ACC112 (cell line): ENCODE measurements at regions not wholly inside any gene's neighbourhood (a gene's known extent, or its start where the extent isn't known, plus 50 kb on each side); places are given as distances from the start of the nearest gene placed in this dataset.

Experiments used
- H2AFZ ChIP-seq: fragments of 200-600 bp; sonication (generic); one replicate; pipeline ENCODE4 v1.6.0; 2017; ENCODE audit warnings: antibody characterized with exemption, low read length; ENCODE audit not compliant: unreplicated experiment
- H3K27ac ChIP-seq: fragments of 200-600 bp; sonication (generic); 2 replicates; pipeline ENCODE4 v1.5.1; 2014; ENCODE audit warnings: low read depth, mild to moderate bottlenecking, antibody characterized with exemption, low read length, moderate library complexity
- H3K27me3 ChIP-seq: fragments of 200-600 bp; sonication (generic); 2 replicates; pipeline ENCODE4 v1.6.1; 2014; ENCODE audit warnings: mild to moderate bottlenecking, antibody characterized with exemption, low read length, moderate library complexity, mixed read lengths; ENCODE audit not compliant: insufficient read depth
- H3K36me3 ChIP-seq: fragments of 200-600 bp; sonication (generic); 2 replicates; pipeline ENCODE4 v1.6.1; 2016; ENCODE audit warnings: mild to moderate bottlenecking, antibody characterized with exemption, low read length, moderate library complexity, mixed read lengths; ENCODE audit not compliant: insufficient read depth
- H3K4me1 ChIP-seq: fragments of 200-600 bp; sonication (generic); one replicate; pipeline ENCODE4 v1.6.1; 2016; ENCODE audit warnings: low read length, mixed read lengths; ENCODE audit not compliant: insufficient read depth, unreplicated experiment, control insufficient read depth
- H3K4me3 ChIP-seq: fragments of 200-600 bp; sonication (generic); 2 replicates; pipeline ENCODE4 v1.5.1; 2014; ENCODE audit warnings: mild to moderate bottlenecking, low read depth, low read length
- H3K79me2 ChIP-seq: fragments of 200-600 bp; sonication (generic); one replicate; pipeline ENCODE4 v1.6.0; 2016; ENCODE audit warnings: low read length; ENCODE audit not compliant: control insufficient read depth, unreplicated experiment, insufficient read depth

DNA sequence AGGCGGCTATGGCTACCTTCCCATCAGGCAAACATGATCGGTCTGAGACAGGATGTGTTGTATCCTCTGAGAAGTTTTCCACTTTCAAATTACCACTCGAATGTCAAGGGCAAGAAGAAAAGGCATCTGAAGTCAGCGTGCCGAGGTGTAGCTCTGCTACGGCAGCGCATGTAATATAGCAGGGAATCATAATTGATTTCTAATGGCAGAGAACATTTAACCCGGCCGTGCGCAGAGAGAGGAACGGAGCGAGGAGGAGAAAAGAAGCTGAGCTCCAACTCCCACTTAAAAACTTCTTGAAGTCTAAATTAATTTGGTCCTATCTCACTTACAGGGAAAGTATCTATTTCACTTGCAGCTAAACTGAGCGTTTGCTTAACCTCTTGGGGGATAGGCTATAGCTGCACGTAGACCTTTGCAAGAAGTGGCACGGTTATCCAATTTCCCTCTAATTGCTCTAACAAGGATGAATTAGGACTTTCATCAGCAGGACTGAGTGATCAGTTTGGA, 137.3 kb upstream of the KIRREL3 start:
- no peak overlapping the region for H2AFZ ChIP-seq
- no peak overlapping the region for H3K4me3 ChIP-seq
- no peaks in the 10 kb centered on the region for H3K79me2 ChIP-seq
- no peak overlapping the region for H3K27ac ChIP-seq
- H3K27me3 ChIP-seq: peaks cover 51% of the 10 kb centered on the region; the same call in 1 of the 2 replicates
- H3K36me3 ChIP-seq: no peaks in the 10 kb centered on the region
- no peaks in the 10 kb centered on the region for H3K4me1 ChIP-seq

DNA sequence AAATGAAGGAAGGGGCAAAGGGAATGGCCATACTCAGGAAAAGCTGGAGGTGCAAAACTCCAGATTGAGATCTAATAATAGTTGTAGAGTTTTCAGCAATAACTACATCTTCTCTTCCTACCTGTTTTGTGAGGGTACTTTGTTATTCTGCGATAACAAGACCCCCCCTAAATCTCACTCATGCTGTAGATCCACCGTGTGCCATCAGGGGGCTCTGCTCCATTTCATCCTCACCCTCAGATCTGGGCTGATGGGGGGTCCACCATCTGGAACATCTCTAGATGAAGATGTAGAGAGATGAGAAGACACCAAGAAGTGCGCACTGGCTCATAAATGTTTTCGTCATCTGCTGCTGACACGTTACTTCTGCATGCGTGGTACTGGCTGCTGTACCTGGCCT, 135.9 kb upstream of the KIRREL3 start:
- no peak overlapping the region for H2AFZ ChIP-seq
- peaks cover 51% of the 10 kb centered on the region; the same call in 1 of the 2 replicates for H3K27me3 ChIP-seq
- no peak overlapping the region for H3K4me3 ChIP-seq
- H3K4me1 ChIP-seq: no peaks in the 10 kb centered on the region
- no peaks in the 10 kb centered on the region for H3K79me2 ChIP-seq
- H3K36me3 ChIP-seq: no peaks in the 10 kb centered on the region
- no peak overlapping the region for H3K27ac ChIP-seq

- Histone ChIP-seq H3K4me1 (no peaks in the 10 kb centered on the region), H3K79me2 (no peaks in the 10 kb centered on the region), H3K36me3 (no peaks in the 10 kb centered on the region), H2AFZ (no peak overlapping the region), H3K4me3 (no peak overlapping the region), H3K27me3 (peaks cover 57% of the 10 kb centered on the region; the same call in 1 of the 2 replicates), H3K27ac (no peak overlapping the region)
These were observed 134.7 kb upstream of the KIRREL3 start for GRCh38 chr11:127135256-127135655.

DNA sequence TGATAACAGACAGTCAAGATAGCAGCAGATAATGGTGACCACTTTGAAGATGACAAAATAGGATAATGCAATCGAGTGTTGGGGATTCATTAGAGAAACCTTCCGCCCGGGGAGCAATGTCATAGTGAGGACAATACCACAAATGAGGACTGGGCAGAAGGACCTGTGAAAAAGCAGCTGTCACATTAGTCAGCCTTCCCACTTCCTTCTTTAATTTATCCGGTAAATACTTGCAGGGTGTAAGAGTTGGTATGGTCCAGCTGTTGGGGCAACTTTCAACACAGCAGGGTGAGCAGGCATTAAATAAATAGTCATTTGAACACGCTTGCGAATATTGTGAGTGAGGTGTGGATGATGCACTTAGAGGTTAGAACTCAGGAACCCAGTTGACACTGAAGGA, 132.5 kb upstream of the KIRREL3 start:
- Histone ChIP-seq H3K4me1 (no peaks in the 10 kb centered on the region), H3K4me3 (no peak overlapping the region), H3K27me3 (peaks cover 38% of the 10 kb centered on the region; the same call in 1 of the 2 replicates), H3K36me3 (no peaks in the 10 kb centered on the region), H3K27ac (no peak overlapping the region), H2AFZ (no peak overlapping the region), H3K79me2 (no peaks in the 10 kb centered on the region)

GRCh38 chr11:127130321-127130720, 129.8 kb upstream of the KIRREL3 start:
- Histone ChIP-seq H3K79me2 (no peaks in the 10 kb centered on the region), H3K4me3 (no peak overlapping the region), H3K4me1 (no peaks in the 10 kb centered on the region), H3K36me3 (no peaks in the 10 kb centered on the region), H3K27me3 (peaks cover 14% of the 10 kb centered on the region; the same call in 1 of the 2 replicates), H3K27ac (no peak overlapping the region), H2AFZ (no peak overlapping the region)

- Histone ChIP-seq H3K4me1 (no peaks in the 10 kb centered on the region), H3K36me3 (no peaks in the 10 kb centered on the region), H3K27me3 (peaks cover 16% of the 10 kb centered on the region; the same call in 1 of the 2 replicates), H3K4me3 (no peak overlapping the region), H3K79me2 (no peaks in the 10 kb centered on the region), H2AFZ (no peak overlapping the region), H3K27ac (no peak overlapping the region)
These were observed 126.4 kb upstream of the KIRREL3 start for GRCh38 chr11:127126986-127127385.

DNA sequence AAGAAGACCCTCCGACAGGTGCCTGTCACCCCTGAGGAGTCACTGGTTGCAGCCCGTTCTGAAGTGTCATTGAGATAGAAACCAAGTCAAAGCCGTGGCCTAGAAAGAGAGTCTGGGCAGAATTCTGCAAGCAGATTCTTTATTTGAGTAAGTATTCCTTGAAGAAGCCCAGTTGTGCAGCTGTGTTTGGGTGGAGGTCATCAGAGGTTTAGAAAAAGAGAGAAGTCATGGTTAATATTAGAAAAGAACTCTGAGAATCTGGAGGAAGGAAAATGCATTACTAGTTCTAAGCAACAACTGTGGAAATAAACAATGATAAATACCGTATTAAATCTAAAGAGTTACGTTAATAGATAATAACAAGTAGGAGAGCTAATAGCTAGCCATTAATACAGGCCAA, 118.8 kb upstream of the KIRREL3 start:
- no peak overlapping the region for H2AFZ ChIP-seq
- H3K79me2 ChIP-seq: no peaks in the 10 kb centered on the region
- no peak overlapping the region for H3K4me3 ChIP-seq
- peaks cover 32% of the 10 kb centered on the region; the same call in 1 of the 2 replicates for H3K27me3 ChIP-seq
- H3K27ac ChIP-seq: no peak overlapping the region
- no peaks in the 10 kb centered on the region for H3K4me1 ChIP-seq
- H3K36me3 ChIP-seq: no peaks in the 10 kb centered on the region

DNA sequence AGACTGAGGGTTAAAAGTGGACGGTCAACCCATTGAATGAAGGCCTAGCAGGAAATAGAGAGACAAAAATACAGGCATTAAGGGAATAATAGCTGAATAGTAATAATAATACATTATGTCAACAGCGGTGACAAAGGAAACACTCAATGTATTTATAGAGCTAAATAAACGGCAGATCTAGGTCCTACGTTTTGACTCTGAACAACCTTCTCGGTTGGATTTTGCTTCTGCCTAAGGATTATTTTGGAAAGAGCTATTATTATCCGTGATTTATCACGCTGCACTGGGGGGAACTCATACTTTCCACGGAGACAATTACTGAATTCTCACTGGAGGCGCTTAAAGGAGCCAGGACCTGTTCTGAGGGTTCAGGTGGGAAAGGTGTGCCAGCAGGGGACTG, 118.2 kb upstream of the KIRREL3 start:
- no peak overlapping the region for H3K4me3 ChIP-seq
- no peaks in the 10 kb centered on the region for H3K79me2 ChIP-seq
- H2AFZ ChIP-seq: no peak overlapping the region
- H3K36me3 ChIP-seq: no peaks in the 10 kb centered on the region
- H3K27ac ChIP-seq: no peak overlapping the region
- H3K27me3 ChIP-seq: peaks cover 31% of the 10 kb centered on the region; the same call in 1 of the 2 replicates
- no peaks in the 10 kb centered on the region for H3K4me1 ChIP-seq

DNA sequence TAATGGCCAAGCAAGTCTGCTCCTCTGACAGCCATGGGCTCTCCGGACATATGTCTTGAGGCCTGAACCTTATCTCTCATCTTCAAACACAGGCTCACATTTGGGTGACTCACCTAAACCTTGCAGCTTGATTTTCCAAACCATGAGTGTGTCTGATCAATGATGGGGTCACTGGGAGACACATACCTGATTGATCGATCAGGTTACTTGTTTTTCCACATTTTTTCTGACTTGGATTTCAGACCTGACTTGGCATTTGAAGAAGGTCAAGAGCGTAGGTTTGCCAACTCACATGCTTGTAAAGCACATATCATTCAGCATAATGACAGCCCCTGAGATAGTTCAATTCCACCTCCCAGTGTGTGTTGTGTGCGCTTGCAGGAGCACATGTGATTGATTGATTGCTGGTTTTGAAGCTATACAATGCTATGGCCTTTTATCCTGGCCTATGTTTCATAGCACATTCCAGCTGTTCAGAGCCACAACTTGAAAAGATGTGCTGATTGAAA, 116.7 kb upstream of the KIRREL3 start:
- Histone ChIP-seq H3K4me3 (no peak overlapping the region), H3K36me3 (no peaks in the 10 kb centered on the region), H3K27ac (no peak overlapping the region), H3K4me1 (no peaks in the 10 kb centered on the region), H3K79me2 (no peaks in the 10 kb centered on the region), H2AFZ (no peak overlapping the region), H3K27me3 (peaks cover 34% of the 10 kb centered on the region; the same call in 1 of the 2 replicates)

DNA sequence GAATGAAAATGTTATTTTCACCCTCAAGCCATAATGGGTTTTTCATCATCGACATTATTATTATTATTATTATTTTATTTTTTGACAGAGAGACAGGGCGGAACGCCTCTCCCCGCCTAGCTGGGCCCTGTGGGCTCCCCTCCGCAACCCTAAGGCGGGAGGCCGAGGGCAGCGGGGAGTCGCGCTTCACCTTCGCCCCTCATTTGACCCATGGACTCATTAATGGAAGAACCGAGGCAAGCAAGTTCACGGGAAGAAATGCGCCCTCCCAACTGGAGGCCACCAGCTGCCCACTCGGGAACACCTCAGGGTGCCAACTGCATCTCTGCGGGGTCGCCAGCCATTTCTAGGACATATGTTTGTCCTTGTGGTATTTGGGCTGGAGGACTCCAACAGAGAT, 115.3 kb upstream of the KIRREL3 start:
- H3K27ac ChIP-seq: no peak overlapping the region
- H3K79me2 ChIP-seq: no peaks in the 10 kb centered on the region
- no peaks in the 10 kb centered on the region for H3K36me3 ChIP-seq
- peaks cover 40% of the 10 kb centered on the region; the same call in 1 of the 2 replicates for H3K27me3 ChIP-seq
- no peak overlapping the region for H2AFZ ChIP-seq
- no peaks in the 10 kb centered on the region for H3K4me1 ChIP-seq
- no peak overlapping the region for H3K4me3 ChIP-seq

DNA sequence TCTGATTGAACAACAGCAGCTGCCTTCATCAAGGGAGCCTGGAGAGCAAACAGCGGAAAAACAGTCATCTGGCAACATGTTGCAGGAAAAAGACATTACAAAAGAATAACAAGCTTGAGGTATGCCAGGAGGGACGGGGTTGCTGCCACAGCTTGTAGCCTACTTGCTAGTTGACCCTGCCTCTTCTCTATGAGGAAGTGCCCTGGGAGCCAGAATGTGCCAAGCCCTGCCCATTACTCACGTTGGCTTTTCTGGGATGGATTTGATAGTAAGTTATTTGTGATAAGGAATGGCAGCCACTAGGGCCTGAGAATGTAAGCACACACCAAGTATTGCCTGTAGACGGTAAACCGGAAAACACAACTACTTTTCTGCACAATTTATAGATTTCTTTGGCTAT, 113.5 kb upstream of the KIRREL3 start:
- Histone ChIP-seq H3K36me3 (no peaks in the 10 kb centered on the region), H3K4me3 (no peak overlapping the region), H3K27me3 (peaks cover 49% of the 10 kb centered on the region; the same call in 1 of the 2 replicates), H3K79me2 (no peaks in the 10 kb centered on the region), H3K4me1 (no peaks in the 10 kb centered on the region), H2AFZ (no peak overlapping the region), H3K27ac (no peak overlapping the region)
